Eye (tissue), 1 donor: ENCODE measurements at regions not wholly inside any gene's neighbourhood (a gene's known extent, or its start where the extent isn't known, plus 50 kb on each side); places are given as distances from the start of the nearest gene placed in this dataset.
"Not testable (repeated sequence)": the region's sequence is repeated elsewhere in the genome, so short reads cannot be mapped to it uniquely, and the experiment has no call there.

Experiments
- DNase-seq: peaks from one replicate; pipeline ENCODE4 v3.0.0-alpha.2; 2015

DNA sequence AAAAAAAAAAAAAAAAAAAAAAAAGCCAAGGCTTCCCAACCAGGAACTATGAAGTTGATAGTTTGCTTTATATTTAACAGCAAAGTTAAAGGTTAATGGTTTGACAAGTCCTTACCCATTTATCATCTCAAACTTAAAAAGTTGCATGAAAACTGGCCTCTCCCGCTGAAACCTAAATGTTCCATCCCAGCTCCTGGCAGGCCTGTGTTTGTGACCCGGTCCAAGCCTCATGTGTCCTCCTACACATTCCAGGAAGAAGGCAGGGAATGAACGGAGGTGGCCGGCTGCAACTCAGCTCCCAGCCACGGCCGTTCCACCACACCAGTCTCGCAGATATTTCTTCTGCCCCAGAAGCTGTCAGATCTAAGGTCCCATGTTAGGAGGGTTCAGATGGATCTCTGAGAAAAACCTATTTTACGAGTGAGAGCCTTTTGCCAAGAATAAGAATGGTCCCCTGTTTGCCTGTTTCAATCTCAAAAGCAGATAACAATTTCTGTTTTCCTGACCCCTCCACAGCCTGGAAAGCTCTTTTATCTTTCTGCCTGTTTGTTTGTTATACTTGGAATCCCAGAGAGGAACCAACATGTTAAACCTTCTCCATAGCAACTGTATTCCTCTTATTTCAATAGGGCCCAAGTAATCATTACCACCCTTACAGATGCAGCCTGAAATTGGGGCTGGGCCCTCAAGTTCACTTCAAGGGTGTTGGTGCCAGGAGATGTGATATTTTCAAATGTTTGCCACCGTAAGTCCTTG lies 56.5 kb downstream of the KCTD12 start:
- DNase-seq, result no peak

DNA sequence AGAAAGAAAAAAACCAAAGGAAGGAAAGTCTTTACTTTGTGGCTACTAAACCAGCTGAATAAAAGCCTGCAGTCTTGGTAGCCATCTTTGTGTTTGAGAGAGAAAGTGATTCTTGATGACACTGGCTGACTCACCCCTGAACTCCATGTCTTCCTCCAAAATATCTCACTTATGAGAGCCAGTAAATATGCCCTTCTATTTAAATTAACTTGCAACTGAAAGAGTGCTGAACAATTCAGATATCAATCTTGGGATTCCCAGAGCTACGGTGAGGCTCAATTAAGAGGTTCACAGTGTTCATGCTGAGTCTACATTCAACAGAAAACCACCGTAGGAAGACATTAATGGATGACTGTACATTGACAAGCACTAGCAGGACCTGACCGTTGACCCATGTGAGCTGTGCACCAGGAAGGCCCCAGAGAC lies 57.9 kb downstream of the KCTD12 start:
- DNase-seq, result peak; percentile 66

DNA sequence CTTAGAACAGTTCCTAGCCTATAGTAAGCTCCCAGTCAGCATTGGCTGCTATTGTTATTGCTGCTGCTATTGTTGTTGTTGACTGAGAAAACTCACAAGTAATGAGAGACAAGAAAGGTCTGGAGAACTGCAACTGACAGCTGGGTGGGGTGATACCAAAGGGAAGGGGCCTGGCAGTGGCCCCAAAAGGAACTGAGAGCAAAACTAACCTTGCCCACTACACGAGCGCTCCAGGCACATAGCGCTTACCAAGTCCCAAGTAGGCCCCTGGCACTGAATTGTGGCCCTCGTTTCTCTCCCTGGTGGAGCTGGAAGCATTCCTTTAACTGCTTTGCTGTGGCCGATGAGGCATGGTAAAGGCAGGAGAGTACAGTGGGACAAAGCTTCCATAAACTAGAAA lies 59.7 kb downstream of the KCTD12 start:
- DNase-seq, result no peak

- peak; percentile 43 for DNase-seq
Measured at GRCh38 chr13:76825430-76825829, 60.8 kb downstream of the KCTD12 start.

DNA sequence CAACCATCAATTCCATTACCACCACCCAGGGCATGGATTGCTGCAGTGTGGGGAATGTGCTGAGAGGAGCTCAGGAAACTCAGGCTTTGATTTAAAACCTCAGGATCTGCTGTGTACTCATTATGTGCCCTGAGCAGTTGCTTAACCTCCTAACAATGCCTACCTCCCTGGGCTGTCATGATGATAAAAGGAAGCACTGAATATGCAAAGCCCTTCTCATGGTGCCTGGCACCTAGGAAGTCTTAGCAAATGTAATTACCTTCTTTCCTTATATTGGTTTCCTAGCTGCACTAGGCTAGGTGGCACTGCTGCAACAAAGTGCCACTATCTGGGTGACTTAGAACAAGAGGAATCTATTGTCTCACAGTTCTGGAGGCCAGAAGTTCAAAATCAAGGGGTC lies 62.2 kb downstream of the KCTD12 start:
- DNase-seq, result no peak

DNA sequence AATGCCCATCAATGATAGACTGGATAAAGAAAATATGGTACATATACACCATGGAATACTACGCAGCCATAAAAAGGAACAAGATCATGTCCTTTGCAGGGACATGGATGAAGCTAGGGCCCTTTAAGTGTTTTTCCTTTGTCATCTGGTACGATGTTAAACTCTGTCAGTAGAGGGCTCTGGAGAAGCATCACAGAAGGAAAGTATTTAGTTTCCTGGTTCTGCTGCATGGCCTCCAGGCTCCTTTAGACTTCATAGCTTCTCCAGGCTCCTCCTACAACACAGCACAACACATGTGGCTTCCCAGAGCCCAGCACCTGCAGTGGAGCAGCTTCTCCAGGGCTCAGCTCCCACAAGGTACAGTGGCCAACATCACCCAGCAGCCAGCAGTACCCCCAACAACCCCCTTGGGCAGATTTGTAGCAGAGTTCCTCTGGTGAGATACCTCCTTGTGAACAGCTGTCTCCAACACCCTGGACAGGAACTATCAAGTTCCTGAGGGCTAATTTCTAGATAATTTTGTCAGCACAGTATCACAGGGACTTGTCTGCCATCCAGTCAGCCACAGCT lies 63.4 kb downstream of the KCTD12 start:
- DNase-seq, result no peak

DNA sequence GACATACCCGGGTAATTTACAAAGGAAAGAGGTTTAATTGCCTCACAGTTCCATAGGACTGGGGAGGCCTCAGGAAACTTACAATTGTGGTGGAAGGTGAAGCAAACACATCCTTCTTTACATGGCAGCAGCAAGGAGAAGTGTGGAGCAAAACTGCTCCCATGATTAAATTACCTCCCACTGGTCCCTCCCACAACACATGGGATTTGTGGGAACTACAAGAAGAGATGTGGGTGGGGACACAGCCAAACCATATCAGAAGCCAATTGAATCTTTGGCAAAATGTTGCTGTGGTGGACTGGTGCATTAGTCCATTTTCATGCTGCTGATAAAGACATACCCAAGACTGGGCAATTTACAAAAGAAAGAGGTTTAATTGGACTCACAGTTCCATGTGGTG lies 65.0 kb downstream of the KCTD12 start:
- DNase-seq, result not testable (repeated sequence)

GRCh38 chr13:76820759-76821158 lies 65.4 kb downstream of the KCTD12 start:
- DNase-seq, result no peak

DNA sequence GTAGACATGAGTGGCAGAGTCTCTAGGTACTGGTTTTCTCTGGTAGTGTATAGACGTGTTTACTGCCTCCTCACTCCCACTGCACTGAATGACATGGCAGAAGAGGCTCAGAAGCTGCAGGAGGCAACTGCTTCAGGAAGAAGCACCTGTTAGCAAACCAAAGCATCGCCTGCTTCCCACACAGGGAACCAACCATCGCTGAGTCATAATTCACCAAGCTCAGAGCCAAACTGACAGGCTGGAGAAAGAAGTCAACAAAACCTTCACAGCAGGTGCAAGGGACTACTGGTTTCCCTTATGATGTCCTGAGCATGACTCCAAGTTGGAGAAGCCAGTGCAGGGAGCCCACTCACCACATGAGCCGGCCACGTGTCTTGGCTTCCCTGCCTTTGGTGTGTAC lies 69.8 kb downstream of the KCTD12 start:
- DNase-seq, result no peak

DNA sequence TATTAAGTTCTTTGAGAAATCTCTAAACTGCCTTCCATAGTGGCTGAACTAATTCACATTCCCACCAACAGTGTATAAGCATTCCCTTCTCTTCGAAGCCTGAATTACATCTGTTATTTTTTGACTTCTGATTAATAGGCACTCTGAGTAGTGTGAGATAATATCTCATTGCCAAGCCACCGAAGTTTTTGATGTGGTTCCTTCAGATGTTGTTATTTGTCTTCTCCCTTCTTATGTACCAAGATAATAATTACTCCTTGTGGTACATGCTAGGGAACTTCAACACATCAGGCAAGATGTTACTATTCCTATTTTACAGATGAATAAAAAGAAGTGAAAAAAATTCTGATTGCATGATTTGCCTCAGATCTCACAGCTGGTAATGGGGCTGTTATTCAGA lies 70.9 kb downstream of the KCTD12 start:
- no peak for DNase-seq

DNA sequence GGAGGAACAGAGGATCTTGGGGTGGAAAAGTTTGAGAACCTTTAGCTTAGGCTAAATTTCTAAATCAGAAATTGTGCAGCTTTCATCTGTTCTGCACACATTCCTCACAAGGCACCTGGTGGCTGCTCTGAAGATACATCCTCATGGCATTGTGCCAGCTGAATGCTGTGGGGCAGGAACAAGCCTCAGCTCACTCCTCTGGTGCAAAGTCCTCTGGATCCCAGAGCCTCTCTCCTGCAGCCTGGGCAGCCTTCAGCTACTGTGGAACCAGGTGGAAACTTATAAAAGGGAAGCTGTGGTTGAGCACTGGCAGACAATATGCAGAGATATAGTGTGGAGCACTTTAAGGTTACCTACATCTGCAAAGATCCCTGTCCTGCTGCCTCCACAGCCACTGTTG lies 72.3 kb downstream of the KCTD12 start:
- DNase-seq, result no peak

DNA sequence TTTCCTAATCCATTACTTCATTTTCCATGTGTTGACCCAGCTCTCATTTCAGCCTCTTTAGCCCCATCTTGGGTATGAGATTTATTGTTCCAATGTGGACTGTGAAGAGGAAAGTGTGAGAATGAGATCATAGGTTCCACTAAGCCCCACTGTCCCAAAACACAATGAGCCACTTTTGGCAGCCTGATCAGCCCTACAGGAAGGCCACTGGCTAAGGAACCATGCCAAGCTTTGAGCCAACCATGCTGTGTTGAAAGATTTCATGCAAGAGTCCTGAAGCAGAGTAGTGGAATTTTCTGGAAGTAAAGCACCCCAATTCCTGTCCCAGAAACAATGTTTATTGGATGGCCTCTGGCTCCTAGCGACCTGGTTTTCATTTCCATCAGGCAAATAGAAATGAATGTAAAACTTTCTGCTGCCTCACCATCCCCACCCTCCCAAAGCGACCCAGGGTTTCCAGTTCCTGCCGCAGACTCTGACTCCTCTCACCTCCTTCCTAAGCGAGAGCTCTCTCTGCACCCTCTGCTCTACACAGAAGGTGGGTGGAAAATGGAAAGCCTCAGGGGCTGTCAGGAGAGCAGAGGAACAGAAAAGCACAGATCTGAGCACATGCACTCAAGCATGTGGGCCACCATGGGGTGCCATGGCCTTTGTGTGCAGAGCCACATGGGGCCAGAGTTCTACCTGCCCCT lies 73.1 kb downstream of the KCTD12 start:
- DNase-seq, result no peak

DNA sequence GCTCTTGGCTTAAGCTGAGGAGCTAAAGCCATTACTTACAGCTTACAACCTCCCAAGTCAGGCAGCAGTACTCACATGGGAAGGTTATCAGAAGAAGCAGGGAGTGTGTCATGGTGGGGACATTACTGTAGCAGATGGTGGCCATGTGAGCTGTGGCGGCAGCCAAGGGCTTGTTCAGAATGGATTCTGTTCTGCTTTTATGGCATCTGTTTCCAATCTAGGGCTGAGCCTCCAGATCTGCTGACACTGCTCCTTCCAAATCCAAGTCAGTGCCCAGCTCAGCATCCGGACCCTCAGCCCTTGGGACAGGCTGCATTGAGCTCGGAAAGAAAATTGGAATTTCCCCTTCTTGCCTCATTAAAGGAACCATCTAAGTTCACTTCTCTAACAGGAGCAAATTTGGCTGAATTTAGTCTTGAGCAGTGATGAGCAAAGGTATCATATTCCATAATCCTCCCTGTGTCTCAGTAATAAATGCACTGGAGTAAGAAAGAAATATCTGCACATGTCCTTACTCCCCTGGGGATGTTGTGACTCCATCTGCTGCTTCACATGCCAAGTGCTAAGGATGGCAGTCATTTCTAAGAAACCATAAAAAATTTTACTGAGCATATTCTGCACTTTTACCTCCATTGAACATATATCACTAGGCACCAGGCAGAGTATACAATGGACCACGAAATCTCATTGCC lies 73.9 kb downstream of the KCTD12 start:
- peak; percentile 69 for DNase-seq

- DNase-seq, result no peak
Measured at GRCh38 chr13:76809389-76809788, 76.8 kb downstream of the KCTD12 start.

DNA sequence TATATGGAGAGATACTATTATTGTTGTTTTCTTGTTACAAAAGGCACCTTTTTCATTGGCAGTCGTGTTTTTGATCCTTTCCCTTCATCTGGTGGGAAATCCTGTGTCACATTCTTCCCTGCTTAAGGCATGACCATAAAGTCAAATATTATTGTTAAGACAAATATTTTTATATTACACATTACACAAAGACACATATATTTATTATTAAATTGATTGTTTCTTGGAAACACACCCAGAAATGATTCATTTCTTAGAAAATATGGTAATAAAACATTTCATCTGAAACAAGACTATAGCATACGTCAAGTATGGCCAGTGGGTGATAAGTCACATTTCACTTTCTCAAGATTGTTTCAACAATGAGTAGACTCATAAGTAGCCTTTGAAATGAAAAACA lies 77.3 kb downstream of the KCTD12 start:
- DNase-seq, result no peak

DNA sequence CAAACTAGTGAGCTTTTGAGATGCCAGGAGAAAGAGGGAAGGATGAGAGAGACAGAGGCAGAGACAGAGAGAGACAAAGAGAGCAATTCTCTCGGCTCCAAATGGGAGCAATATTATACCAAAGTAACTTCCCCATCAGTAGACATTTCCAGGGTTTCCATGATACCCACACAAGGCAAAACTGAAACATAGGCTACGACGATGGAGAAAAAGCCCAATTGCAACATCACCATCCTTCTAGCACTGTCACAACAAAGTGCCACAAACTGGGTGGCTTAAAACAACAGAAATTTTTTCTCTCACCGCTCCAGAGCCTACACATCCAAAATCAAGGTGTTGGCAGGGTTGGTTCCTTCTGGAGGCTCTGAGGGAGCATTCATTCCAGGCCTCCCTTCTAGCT lies 81.4 kb downstream of the KCTD12 start:
- no peak for DNase-seq

- no peak for DNase-seq
Measured at GRCh38 chr13:76803831-76804230, 82.4 kb downstream of the KCTD12 start.

DNA sequence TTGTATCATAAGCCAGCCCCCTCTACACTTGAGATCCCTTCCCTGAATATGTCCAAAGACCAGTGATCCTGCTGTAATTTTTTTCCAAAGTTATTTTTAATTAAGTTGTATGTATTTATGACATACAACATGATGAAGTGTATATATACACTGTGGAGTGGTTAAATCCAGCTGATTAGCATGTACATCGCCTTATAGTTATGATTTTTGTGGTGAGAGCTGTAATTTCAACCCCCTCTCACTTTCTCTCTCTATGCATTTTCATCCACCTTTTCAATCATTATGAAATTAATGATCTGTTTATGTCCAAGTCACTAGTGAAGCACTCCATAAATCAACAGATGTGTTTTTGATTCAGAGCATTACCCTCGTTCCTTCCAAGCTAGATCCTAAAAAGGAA lies 85.3 kb downstream of the KCTD12 start:
- no peak for DNase-seq

DNA sequence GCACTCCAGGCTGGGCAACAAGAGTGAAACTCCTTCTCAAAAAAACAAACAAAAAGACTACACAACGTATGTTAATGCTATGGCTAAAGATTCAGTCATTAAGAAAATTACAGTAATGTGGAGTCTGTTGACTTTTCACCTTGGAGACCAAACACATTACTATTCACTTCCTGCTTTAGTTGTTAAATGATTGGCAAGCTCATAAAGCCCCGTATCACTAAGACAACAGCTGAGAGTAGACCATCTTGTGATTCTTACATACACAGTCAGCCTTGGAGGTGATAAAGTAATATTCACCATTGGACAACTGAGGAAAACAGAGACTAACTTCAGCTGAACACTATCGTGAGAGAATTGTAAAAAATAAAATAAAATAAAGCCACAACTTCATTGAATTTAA lies 86.5 kb downstream of the KCTD12 start:
- DNase-seq, result no peak

- DNase-seq, result no peak
Measured at GRCh38 chr13:76798037-76798436, 88.2 kb downstream of the KCTD12 start.

GRCh38 chr13:76797361-76797760 lies 88.8 kb downstream of the KCTD12 start:
- no peak for DNase-seq

GRCh38 chr13:76796851-76797250 lies 89.4 kb downstream of the KCTD12 start:
- no peak for DNase-seq
